Brain microvascular endothelial cell (primary cell): ENCODE measurements at regions not wholly inside any gene's neighbourhood (a gene's known extent, or its start where the extent isn't known, plus 50 kb on each side); places are given as distances from the start of the nearest gene placed in this dataset.

Source experiments
- DNase-seq: peaks from one replicate; pipeline ENCODE4 v3.0.0-alpha.2; 2020
- H3K27ac ChIP-seq: fragments of 250-450 bp; sonication (Bioruptor Pico); 2 replicates; pipeline ENCODE4 v1.5.1; 2020; ENCODE audit warnings: mild to moderate bottlenecking, moderate library complexity
- H3K27me3 ChIP-seq: fragments of 250-450 bp; sonication (Bioruptor Pico); replicated peaks from 2 replicates; pipeline ENCODE4 v1.5.1; 2020; ENCODE audit warnings: mild to moderate bottlenecking
- H3K36me3 ChIP-seq: fragments of 250-450 bp; sonication (Bioruptor Pico); replicated peaks from 2 replicates; pipeline ENCODE4 v1.5.1; 2020; ENCODE audit warnings: mild to moderate bottlenecking
- H3K4me3 ChIP-seq: 2 replicates; pipeline ENCODE4 v1.5.1; 2011; ENCODE audit warnings: low read depth, mild to moderate bottlenecking, control low read depth, low read length, moderate library complexity
- in situ Hi-C: cut with HindIII; loops from 2 replicates; pipeline ENCODE4 v1.10.0; 2017; ENCODE audit warnings: low sequenced_read_pairs, low pct_ligation_motif_present
- TF ChIP-seq, protein P1 (sequence below): IDR thresholded peaks from 2 replicates; pipeline ENCODE4 v1.5.1; 2011; ENCODE audit warnings: low read depth, mild to moderate bottlenecking, moderate library complexity, low read length, control low read depth, inconsistent platforms; ENCODE audit errors: missing control alignments

- Histone ChIP-seq H3K27ac (no peak overlapping the region), H3K4me3 (no peak overlapping the region), H3K27me3 (no peaks in the 10 kb centered on the region), H3K36me3 (no peaks in the 10 kb centered on the region)
- TF ChIP-seq, protein P1, sequence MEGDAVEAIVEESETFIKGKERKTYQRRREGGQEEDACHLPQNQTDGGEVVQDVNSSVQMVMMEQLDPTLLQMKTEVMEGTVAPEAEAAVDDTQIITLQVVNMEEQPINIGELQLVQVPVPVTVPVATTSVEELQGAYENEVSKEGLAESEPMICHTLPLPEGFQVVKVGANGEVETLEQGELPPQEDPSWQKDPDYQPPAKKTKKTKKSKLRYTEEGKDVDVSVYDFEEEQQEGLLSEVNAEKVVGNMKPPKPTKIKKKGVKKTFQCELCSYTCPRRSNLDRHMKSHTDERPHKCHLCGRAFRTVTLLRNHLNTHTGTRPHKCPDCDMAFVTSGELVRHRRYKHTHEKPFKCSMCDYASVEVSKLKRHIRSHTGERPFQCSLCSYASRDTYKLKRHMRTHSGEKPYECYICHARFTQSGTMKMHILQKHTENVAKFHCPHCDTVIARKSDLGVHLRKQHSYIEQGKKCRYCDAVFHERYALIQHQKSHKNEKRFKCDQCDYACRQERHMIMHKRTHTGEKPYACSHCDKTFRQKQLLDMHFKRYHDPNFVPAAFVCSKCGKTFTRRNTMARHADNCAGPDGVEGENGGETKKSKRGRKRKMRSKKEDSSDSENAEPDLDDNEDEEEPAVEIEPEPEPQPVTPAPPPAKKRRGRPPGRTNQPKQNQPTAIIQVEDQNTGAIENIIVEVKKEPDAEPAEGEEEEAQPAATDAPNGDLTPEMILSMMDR: no peak
- no peak for DNase-seq
- in situ Hi-C loops: no loop called here
Measured at GRCh38 chr5:165375201-165375600, 1869.8 kb downstream of the MAT2B start.

DNA sequence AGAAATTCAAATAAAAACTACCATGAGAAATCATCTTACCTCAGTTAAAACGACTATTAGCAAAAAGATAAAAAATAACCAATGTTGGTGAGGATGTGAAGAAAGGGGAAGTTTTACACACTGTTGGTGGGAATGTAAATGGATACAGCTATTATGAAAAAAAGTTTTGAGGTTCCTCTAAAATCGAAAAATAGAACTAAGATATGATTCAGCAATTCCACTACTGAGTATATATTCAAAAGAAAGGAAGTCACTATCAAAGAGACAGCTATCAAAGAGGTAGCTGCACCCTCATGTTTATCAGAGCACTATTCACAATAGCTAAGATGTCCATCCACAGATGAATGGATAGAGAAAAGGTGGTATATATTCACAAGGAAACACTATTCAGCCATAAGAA is 1888.4 kb downstream of the MAT2B start:
- in situ Hi-C loops: no loop called here
- Histone ChIP-seq H3K4me3 (no peak overlapping the region), H3K27me3 (no peaks in the 10 kb centered on the region), H3K36me3 (no peaks in the 10 kb centered on the region), H3K27ac (no peak overlapping the region)
- TF ChIP-seq, protein P1: no peak
- DNase-seq: no peak

GRCh38 chr5:165397516-165397915 is 1892.1 kb downstream of the MAT2B start:
- Histone ChIP-seq H3K36me3 (no peaks in the 10 kb centered on the region), H3K27ac (no peak overlapping the region), H3K27me3 (no peaks in the 10 kb centered on the region), H3K4me3 (no peak overlapping the region)
- in situ Hi-C loops: no loop called here
- no peak for DNase-seq
- TF ChIP-seq, protein P1: no peak

DNA sequence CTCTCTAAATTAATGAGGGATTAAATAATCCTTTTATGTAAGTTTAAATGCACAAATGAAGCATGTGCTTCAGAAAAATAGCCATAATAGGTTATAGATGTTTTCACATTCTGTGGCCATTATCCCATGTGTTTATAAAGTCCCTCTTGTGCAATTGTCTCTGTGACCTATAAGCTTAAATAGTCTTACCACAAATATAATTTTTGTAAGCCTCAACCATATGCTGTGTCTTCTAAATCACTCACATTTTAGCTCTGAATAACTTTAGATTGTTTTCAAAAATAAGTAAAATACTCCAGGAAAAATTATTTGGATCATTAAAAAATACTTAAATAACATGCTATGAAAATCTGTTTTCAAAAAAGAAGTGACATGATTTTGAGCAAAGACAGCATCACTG is 1894.7 kb downstream of the MAT2B start:
- no peaks in the 10 kb centered on the region for H3K27me3 ChIP-seq
- H3K36me3 ChIP-seq: no peaks in the 10 kb centered on the region
- no peak overlapping the region for H3K4me3 ChIP-seq
- H3K27ac ChIP-seq: no peak overlapping the region
- in situ Hi-C loops: no loop called here
- DNase-seq: no peak
- TF ChIP-seq, protein P1: no peak

DNA sequence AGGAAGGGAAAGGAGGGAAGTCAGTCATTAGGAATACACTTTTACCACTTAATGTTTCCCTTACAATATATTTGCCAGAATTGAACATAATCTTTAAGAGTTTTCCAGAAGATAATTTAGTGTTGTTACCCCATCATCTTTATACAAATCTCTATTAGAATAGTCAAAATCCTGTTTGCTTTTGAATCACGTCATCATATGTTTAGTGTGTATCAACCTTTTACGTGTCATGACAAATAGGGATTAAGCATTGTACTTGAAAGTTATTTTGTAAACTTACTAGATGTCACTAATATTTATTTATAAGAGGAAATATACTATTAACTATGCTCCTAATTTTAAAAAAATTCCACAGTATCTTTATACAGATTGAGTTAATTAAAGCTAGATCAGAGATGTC is 1899.5 kb downstream of the MAT2B start:
- in situ Hi-C loops: no loop called here
- Histone ChIP-seq H3K27me3 (no peaks in the 10 kb centered on the region), H3K27ac (no peak overlapping the region), H3K36me3 (no peaks in the 10 kb centered on the region), H3K4me3 (no peak overlapping the region)
- TF ChIP-seq, protein P1: no peak
- no peak for DNase-seq

- in situ Hi-C loops: no loop called here
- DNase-seq: no peak
- no peak overlapping the region for H3K27ac ChIP-seq
- TF ChIP-seq, protein P1: no peak
- H3K36me3 ChIP-seq: no peaks in the 10 kb centered on the region
- H3K4me3 ChIP-seq: no peak overlapping the region
- H3K27me3 ChIP-seq: no peaks in the 10 kb centered on the region
Measured at GRCh38 chr5:165405340-165405739, 1899.9 kb downstream of the MAT2B start.
